ENCODE measurements at regions not wholly inside any gene's neighbourhood (a gene's known extent, or its start where the extent isn't known, plus 50 kb on each side); places are given as distances from the start of the nearest gene placed in this dataset.
"Not testable (repeated sequence)": the region's sequence is repeated elsewhere in the genome, so short reads cannot be mapped to it uniquely, and the experiment has no call there.

GRCh38 chr13:76622315-76623040 lies 263.7 kb downstream of the KCTD12 start:
- DNase-seq (ENCODE audit: low read depth, low spot score) = no peak

DNA sequence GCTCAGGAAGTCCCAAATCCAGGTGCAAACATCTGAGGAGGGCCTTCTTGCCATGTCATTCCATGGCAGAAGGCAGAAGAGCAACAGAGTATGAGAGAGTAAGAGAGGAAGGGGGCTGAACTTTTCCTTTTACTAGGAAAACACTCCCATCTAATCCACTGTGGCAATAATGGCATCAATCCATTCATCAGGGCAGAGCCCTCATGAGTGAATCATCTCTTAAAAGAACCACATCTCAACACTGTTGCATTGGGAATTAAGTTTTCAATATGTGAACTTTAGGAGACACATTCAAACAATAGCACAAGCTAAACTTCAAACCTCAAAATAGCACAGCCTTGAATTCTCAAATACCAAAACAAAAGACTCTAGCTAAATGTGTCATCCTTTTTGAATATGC lies 264.5 kb downstream of the KCTD12 start:
- no peak for DNase-seq (ENCODE audit: low read depth, low spot score)

DNA sequence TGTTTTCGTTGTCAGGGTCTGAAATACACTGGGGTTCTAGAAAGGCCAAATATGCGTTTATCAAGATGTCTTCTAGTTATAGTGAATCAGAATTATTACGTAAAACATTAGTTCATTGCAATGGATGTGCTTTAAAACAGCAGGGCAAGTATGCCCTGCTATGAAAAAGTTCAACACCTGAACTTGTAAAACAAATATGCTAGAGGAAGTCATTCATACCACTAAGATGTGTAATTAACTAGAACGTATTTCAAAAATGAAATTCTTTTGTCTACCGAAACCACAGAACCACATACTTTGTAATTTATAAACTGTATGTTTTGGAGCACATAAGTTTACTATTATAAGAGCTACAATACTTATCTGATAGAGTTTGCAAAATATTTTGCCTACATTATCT lies 266.2 kb downstream of the KCTD12 start:
- DNase-seq (ENCODE audit: low read depth, low spot score) = no peak

- DNase-seq (ENCODE audit: low read depth, low spot score) = no peak
Measured at GRCh38 chr13:76619631-76620030, 266.6 kb downstream of the KCTD12 start.

DNA sequence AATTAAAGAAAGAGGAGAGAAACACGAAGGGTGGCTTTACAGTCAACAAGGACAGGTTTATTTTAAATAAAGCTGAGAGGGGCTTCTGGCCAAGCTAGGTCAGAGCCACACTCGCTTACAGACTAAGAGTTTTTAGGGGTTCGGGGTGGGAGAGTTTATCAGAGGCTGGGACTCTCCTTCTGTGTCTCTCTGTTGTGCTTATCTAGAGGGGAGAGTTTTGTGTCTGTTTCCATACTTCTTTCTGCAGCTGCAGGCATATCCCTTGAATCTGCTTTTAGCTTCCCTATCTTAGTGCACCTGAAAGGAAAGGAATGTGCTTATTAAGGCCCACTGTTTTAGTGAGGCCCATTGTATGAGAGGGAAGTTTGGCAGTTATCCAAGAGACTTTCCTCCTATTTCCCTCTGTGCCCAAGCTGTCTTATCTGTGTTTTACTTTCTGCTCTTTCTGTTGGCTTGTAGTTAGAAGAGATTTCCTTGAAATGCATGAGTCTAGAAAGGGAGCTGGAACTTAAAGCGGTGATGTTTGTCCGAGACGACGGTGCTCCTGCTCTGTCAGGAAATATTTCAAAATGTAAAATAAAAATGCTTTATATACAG lies 275.3 kb downstream of the KCTD12 start:
- no peak for DNase-seq (ENCODE audit: low read depth, low spot score)

DNA sequence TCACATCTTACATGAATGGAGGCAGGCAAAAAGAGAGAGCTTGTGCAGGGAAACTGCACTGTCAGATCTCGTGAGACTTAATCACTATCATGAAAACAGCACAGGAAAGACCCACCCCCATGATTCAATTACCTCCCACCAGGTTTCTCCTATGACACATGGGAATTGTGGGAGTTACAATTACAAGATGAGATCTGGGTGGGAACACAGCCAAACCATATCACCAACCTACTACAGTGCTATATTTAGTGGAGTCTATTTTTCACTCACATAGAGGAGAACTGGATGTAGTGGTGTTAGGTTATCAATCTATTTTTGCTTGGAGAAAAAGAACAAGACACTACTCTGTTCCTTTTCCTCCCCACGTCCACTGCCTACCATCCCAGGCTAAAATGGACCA lies 276.6 kb downstream of the KCTD12 start:
- no peak for DNase-seq (ENCODE audit: low read depth, low spot score)

DNA sequence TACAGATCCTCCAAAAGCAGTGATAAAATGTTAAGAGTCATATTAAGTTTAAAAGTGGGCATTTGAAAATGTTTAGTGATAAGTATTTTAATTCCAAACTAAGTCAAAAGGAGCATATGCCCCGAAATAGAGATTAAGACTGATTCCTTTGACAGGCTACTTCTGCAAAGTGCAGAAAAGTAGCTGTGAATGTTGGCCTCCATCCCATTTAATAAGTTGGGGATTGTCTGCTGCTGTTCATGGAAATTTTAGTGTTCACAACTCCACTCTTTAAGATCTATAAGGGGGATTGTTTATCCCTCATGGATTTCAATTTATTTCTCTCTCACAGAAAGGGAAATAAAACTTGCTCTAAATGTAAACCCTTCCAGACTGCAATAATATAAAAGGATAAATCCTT lies 278.3 kb downstream of the KCTD12 start:
- no peak for DNase-seq (ENCODE audit: low read depth, low spot score)

DNA sequence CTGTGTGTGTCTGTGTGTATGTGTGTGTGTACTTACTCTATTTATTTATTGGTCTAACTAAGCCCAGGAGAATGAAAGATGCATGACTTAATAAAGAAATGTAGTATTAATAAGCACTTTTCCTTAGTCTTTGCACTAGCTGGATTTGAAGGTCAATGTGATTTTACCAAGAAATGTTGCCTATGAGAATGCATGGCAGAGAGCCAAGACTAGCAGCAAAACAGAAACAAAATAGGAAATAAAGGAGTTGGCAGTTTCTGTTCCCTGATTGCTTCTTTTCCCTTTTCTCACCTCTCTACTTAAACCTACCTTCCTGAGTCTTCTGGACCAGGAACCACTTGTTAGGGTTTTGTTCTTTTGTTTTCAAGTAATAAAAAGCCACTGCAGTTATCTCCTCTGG lies 286.1 kb downstream of the KCTD12 start:
- peak; percentile 30 for DNase-seq (ENCODE audit: low read depth, low spot score)

GRCh38 chr13:76597868-76598267 lies 288.3 kb downstream of the KCTD12 start:
- DNase-seq (ENCODE audit: low read depth, low spot score) = no peak

DNA sequence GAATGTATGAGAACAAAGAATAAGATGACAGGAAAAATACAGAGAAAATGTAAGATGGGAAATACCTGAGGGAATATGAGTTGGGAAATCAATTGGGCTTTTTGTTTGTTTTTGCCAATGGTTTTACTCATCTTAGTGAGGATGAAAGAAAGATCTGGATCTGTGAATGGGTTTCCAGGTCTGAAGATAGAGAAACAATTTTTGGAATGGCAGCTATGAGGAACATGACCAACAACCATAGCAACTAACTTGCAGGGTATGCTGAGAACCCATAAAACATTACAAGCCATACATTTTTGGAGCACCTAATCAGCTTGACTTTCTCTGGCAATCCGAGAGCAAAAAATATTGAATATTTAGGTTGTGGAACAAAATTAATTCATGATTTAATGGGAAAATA lies 290.0 kb downstream of the KCTD12 start:
- DNase-seq (ENCODE audit: low read depth, low spot score) = peak; percentile 10

DNA sequence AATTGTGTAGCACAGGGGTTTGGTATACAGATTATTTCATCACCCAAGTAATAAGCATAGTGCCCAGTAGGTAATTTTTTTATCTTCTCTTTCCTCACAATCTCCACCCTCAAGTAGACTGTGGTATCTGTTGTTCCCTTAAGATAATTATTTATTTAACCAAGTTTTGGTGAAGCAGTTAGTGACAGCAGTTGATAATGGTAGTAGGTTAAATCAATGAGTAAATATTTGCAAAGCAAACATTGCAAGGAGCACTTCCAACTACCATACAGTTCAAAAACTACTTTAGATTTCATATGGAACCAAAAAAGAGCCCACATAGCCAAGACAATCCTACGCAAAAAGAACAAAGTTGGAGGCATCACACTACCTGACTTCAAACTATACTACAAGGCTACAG lies 291.8 kb downstream of the KCTD12 start:
- no peak for DNase-seq (ENCODE audit: low read depth, low spot score)

- DNase-seq (ENCODE audit: low read depth, low spot score) = no peak
Measured at GRCh38 chr13:76586842-76587241, 299.4 kb downstream of the KCTD12 start.

DNA sequence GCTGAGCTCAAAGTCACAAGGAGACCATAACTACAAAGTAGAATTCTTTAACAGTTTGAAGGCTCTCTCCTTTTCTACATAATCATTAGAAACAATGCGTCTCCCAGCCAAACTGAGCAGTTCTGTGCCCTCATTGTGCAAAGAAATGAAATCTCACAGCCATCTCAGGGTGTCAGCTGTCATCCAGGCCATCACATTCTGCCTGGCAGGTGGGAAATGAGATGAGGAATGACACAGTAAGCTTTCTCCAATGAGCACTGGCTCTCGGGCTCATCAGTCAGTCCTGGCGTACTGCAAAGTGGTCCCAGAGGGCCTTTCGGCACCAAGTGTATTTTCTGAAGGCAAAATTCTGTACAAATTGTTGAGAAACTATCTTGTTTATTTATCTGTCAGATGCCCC lies 306.5 kb downstream of the KCTD12 start:
- no peak for DNase-seq (ENCODE audit: low read depth, low spot score)

- DNase-seq (ENCODE audit: low read depth, low spot score) = not testable (repeated sequence)
Measured at GRCh38 chr13:76575634-76576033, 310.6 kb downstream of the KCTD12 start.

- DNase-seq (ENCODE audit: low read depth, low spot score) = peak; percentile 28
Measured at GRCh38 chr13:76570510-76570971, 315.7 kb downstream of the KCTD12 start.

DNA sequence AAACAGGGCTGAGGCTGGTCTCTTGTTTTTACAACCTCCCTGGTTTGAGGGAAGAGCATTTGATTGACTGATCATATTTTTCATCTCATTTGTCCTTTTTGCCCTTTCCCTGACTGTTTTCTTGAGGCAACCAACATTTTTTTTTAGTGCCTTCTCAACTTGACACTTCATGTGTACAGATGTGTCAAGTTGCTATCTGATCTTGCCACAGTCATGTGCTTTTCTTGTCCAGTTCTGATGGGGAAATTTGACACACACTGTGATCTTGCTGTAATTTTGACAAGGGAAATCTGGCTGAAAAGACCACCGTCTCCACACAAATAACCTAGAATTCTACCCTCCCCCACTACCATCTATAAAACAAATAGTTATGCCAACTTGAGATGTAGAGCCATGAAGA lies 329.6 kb downstream of the KCTD12 start:
- DNase-seq (ENCODE audit: low read depth, low spot score) = no peak

DNA sequence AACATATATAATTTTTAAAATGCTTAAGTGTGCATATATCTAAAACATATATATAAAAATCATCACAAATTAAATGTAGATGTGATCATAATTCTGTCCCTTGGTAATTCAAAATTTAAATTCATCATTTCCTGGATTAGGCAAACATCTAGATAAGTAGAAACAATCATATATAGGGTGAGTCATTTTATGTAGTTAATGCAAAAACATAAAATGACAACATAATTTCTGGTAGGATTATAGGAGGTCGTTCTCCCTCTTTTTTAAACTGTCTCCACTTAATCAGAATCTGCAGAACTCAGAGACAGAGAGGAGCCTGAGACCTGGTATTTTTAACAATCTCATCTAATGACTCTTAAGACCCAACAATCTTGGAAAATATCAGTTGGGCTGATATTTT lies 333.4 kb downstream of the KCTD12 start:
- no peak for DNase-seq (ENCODE audit: low read depth, low spot score)

GRCh38 chr13:76552041-76552772 lies 334.0 kb downstream of the KCTD12 start:
- DNase-seq (ENCODE audit: low read depth, low spot score) = no peak

DNA sequence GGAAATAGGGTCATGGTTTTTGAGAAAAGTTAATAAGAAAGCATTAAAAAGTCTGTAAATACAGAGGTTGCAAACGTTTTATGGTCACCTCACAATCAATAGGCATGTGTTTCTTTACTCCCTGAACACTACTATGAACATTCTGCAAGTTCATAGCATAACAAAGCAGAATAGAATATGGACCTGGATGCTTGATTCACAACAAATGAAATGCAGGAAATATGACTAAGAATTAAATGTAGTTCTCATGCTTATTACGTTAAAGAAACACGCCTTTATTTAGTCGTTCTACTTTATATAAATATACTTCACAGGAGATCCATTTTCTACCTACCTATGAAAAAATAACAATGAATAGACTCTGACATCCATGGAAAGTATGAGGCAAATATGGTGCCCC lies 344.0 kb downstream of the KCTD12 start:
- DNase-seq (ENCODE audit: low read depth, low spot score) = no peak

GRCh38 chr13:76538004-76538403 lies 348.2 kb downstream of the KCTD12 start:
- no peak for DNase-seq (ENCODE audit: low read depth, low spot score)

DNA sequence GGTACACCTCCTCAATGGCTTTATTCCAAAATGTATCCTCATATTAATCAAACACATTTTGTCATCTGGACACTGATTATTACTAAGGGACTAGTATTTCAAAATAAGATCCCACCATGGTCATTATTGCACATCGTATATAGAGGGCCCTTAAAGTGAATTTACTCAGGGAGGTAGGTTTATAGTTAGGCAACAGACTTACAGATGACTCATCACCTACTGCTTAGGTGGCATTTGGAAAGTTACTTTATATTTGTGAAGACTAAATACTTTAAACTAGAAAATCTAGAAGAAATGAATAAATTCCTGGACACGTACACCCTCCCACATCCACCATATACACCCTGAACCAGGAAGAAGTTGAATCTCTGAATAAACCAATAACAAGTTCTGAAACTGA lies 353.0 kb downstream of the KCTD12 start:
- DNase-seq (ENCODE audit: low read depth, low spot score) = no peak

DNA sequence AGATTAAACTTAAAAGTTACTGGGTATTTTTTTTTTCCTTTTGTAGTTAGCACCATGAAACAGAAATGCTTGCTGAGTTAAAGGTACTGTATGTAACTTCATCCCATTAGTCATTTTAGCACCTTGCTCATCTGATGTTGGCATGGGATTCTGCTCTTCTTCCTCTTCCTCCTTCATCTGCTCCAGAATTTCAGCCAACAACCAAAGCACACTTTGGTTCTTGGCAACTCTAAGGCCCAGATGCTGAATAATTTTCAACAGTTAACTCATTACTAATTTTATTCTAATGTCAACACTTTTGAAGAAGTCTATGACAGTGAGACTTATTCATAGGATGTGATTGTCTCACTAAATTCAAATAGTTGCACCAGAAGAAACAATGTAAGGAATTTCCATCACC lies 359.2 kb downstream of the KCTD12 start:
- DNase-seq (ENCODE audit: low read depth, low spot score) = no peak

Data from astrocyte of the hippocampus (primary cell).